DOHH2 (cell line): ENCODE measurements at regions not wholly inside any gene's neighbourhood (a gene's known extent, or its start where the extent isn't known, plus 50 kb on each side); places are given as distances from the start of the nearest gene placed in this dataset.

Experiments used
- H3F3A ChIP-seq: fragments of 200-600 bp; sonication (generic), shearing (Covaris generic); 2 replicates; pipeline ENCODE4 v1.6.0; 2016; ENCODE audit warnings: antibody characterized with exemption, mild to moderate bottlenecking; ENCODE audit not compliant: control insufficient read depth, insufficient read depth
- H3K27ac ChIP-seq: fragments of 200-600 bp; sonication (generic); 2 replicates; pipeline ENCODE4 v1.5.1; 2014; ENCODE audit warnings: low read depth, mild to moderate bottlenecking, low read length, moderate library complexity
- H3K27me3 ChIP-seq: fragments of 200-600 bp; sonication (generic); 2 replicates; pipeline ENCODE4 v1.6.1; 2014; ENCODE audit warnings: mild to moderate bottlenecking, low read length, mixed read lengths; ENCODE audit not compliant: control insufficient read depth
- H3K36me3 ChIP-seq: fragments of 200-600 bp; sonication (generic); 2 replicates; pipeline ENCODE4 v1.6.1; 2014; ENCODE audit warnings: mild to moderate bottlenecking, low read length, moderate library complexity, mixed read lengths; ENCODE audit not compliant: control insufficient read depth
- H3K4me1 ChIP-seq: fragments of 200-600 bp; sonication (generic); 2 replicates; pipeline ENCODE4 v1.6.1; 2014; ENCODE audit warnings: mild to moderate bottlenecking, low read length, mixed read lengths; ENCODE audit not compliant: control insufficient read depth
- H3K4me2 ChIP-seq: fragments of 200-600 bp; sonication (generic); 2 replicates; pipeline ENCODE4 v1.6.0; 2014; ENCODE audit warnings: mild to moderate bottlenecking, low read length, moderate library complexity
- H3K4me3 ChIP-seq: fragments of 200-600 bp; sonication (generic); 2 replicates; pipeline ENCODE4 v1.5.1; 2014; ENCODE audit warnings: mild to moderate bottlenecking, low read length, mixed read lengths
- H3K79me2 ChIP-seq: fragments of 200-600 bp; sonication (generic); 2 replicates; pipeline ENCODE4 v1.6.1; 2014; ENCODE audit warnings: mild to moderate bottlenecking, low read length, mixed read lengths; ENCODE audit not compliant: control insufficient read depth
- H3K9me2 ChIP-seq: fragments of 200-600 bp; sonication (generic); replicated peaks from 2 replicates; pipeline ENCODE4 v1.6.1; 2014; ENCODE audit warnings: mild to moderate bottlenecking, low read length, mixed read lengths; ENCODE audit not compliant: control insufficient read depth
- H3K9me3 ChIP-seq: fragments of 200-600 bp; sonication (generic); 2 replicates; pipeline ENCODE4 v1.6.1; 2014; ENCODE audit warnings: antibody characterized with exemption, low read length, mixed read lengths; ENCODE audit not compliant: control insufficient read depth, insufficient read depth
- H4K20me1 ChIP-seq: fragments of 200-600 bp; sonication (generic); 2 replicates; pipeline ENCODE4 v1.6.0; 2014; ENCODE audit warnings: low read depth, mild to moderate bottlenecking, antibody characterized with exemption, low read length, moderate library complexity; ENCODE audit not compliant: control insufficient read depth, insufficient read depth
- EZH2phosphoT487 ChIP-seq: fragments of 200-600 bp; sonication (generic); IDR thresholded peaks from 2 replicates; pipeline ENCODE4 v1.6.1; 2017; ENCODE audit warnings: borderline replicate concordance, mild to moderate bottlenecking, antibody characterized with exemption, low read length, moderate library complexity, mixed read lengths
- TF ChIP-seq, protein P1 (sequence below): fragments of 200-600 bp; sonication (generic); IDR thresholded peaks from one replicate; pipeline ENCODE4 v1.5.1; 2014; ENCODE audit warnings: antibody characterized with exemption, mild to moderate bottlenecking, low read depth, low read length; ENCODE audit not compliant: poor library complexity, severe bottlenecking

DNA sequence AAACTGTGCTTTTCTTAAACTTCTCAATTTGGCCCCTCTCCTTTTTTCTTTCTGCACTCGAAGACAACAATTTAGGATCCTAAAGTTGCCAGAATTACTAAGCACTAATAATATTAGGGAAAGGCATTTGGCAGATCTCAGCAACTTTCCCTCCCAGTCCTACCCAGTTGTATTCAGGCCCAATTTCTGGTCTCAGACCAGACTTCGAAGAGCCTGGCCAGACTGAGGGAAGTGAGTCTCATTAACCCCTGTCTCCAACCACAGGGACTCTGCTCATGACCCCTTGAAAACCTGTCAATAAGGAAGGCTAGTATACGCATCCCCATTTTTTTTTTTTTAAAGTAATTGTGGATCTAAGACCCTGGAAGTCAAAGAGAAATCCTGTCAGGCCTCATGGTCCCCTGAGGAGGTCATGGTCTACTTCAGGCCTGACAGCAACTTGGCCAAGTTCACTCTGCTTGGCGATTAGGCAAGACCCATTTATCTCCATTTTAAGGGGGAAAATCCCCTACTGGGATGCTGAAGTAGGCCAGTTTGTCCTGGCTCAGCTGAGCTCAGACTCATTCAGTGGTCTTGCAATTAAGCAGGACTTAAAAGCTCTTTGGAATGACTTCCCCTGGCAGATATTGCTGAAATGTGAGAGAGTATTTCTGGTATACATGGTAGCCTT lies 521.0 kb downstream of the FUT8 start:
- Histone ChIP-seq H3K36me3 (no peaks in the 10 kb centered on the region), H3K9me3 (no peaks in the 10 kb centered on the region), H4K20me1 (no peaks in the 10 kb centered on the region), H3F3A (no peaks in the 10 kb centered on the region), H3K27me3 (no peaks in the 10 kb centered on the region; the same call in 1 of the 2 replicates), H3K4me3 (no peak overlapping the region), H3K27ac (no peak overlapping the region), H3K9me2 (no peaks in the 10 kb centered on the region), H3K4me2 (no peak overlapping the region), H3K79me2 (no peaks in the 10 kb centered on the region), H3K4me1 (no peaks in the 10 kb centered on the region)
- no peak for TF ChIP-seq EZH2phosphoT487
- TF ChIP-seq, protein P1, sequence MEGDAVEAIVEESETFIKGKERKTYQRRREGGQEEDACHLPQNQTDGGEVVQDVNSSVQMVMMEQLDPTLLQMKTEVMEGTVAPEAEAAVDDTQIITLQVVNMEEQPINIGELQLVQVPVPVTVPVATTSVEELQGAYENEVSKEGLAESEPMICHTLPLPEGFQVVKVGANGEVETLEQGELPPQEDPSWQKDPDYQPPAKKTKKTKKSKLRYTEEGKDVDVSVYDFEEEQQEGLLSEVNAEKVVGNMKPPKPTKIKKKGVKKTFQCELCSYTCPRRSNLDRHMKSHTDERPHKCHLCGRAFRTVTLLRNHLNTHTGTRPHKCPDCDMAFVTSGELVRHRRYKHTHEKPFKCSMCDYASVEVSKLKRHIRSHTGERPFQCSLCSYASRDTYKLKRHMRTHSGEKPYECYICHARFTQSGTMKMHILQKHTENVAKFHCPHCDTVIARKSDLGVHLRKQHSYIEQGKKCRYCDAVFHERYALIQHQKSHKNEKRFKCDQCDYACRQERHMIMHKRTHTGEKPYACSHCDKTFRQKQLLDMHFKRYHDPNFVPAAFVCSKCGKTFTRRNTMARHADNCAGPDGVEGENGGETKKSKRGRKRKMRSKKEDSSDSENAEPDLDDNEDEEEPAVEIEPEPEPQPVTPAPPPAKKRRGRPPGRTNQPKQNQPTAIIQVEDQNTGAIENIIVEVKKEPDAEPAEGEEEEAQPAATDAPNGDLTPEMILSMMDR, result no peak

GRCh38 chr14:65934070-65934435 lies 521.5 kb downstream of the FUT8 start:
- Histone ChIP-seq H3K4me1 (no peaks in the 10 kb centered on the region), H3F3A (no peaks in the 10 kb centered on the region), H3K4me3 (no peak overlapping the region), H4K20me1 (no peaks in the 10 kb centered on the region), H3K36me3 (no peaks in the 10 kb centered on the region), H3K27ac (no peak overlapping the region), H3K27me3 (no peaks in the 10 kb centered on the region), H3K9me2 (no peaks in the 10 kb centered on the region), H3K9me3 (no peaks in the 10 kb centered on the region), H3K79me2 (no peaks in the 10 kb centered on the region), H3K4me2 (no peak overlapping the region)
- TF ChIP-seq, protein P1, result no peak

- no peaks in the 10 kb centered on the region for H3K9me3 ChIP-seq
- H3K27ac ChIP-seq, result no peak overlapping the region
- TF ChIP-seq, protein P1, result no peak
- no peak for TF ChIP-seq EZH2phosphoT487
- H3K9me2 ChIP-seq, result no peaks in the 10 kb centered on the region
- no peak overlapping the region for H3K4me3 ChIP-seq
- H3F3A ChIP-seq, result no peaks in the 10 kb centered on the region
- no peaks in the 10 kb centered on the region for H3K36me3 ChIP-seq
- no peaks in the 10 kb centered on the region for H3K4me1 ChIP-seq
- H4K20me1 ChIP-seq, result no peaks in the 10 kb centered on the region
- peaks cover 4% of the 10 kb centered on the region; the same call in 1 of the 2 replicates for H3K27me3 ChIP-seq
- H3K4me2 ChIP-seq, result no peak overlapping the region
- no peaks in the 10 kb centered on the region for H3K79me2 ChIP-seq
Observed at GRCh38 chr14:65936342-65936975, 523.9 kb downstream of the FUT8 start.
